AG09319 (cell line): ENCODE measurements at regions not wholly inside any gene's neighbourhood (a gene's known extent, or its start where the extent isn't known, plus 50 kb on each side); places are given as distances from the start of the nearest gene placed in this dataset.

Experiments
- DNase-seq: peaks from one replicate; pipeline ENCODE4 v3.0.0-alpha.2; 2010; ENCODE audit warnings: low read depth; ENCODE audit errors: extremely low read depth
- TF ChIP-seq, protein P1 (sequence below): IDR thresholded peaks from 2 replicates; pipeline ENCODE4 v1.5.1; 2011; ENCODE audit warnings: low read depth, mild to moderate bottlenecking, inconsistent platforms, low read length, moderate library complexity

- DNase-seq: no peak
- TF ChIP-seq, protein P1, sequence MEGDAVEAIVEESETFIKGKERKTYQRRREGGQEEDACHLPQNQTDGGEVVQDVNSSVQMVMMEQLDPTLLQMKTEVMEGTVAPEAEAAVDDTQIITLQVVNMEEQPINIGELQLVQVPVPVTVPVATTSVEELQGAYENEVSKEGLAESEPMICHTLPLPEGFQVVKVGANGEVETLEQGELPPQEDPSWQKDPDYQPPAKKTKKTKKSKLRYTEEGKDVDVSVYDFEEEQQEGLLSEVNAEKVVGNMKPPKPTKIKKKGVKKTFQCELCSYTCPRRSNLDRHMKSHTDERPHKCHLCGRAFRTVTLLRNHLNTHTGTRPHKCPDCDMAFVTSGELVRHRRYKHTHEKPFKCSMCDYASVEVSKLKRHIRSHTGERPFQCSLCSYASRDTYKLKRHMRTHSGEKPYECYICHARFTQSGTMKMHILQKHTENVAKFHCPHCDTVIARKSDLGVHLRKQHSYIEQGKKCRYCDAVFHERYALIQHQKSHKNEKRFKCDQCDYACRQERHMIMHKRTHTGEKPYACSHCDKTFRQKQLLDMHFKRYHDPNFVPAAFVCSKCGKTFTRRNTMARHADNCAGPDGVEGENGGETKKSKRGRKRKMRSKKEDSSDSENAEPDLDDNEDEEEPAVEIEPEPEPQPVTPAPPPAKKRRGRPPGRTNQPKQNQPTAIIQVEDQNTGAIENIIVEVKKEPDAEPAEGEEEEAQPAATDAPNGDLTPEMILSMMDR: no peak
Measured at GRCh38 chrX:25079020-25079419, 63.3 kb upstream of the ARX start.

GRCh38 chrX:25076941-25077500 lies 61.3 kb upstream of the ARX start:
- DNase-seq: no peak
- TF ChIP-seq, protein P1: no peak

GRCh38 chrX:25072247-25072646 lies 56.5 kb upstream of the ARX start:
- no peak for DNase-seq
- TF ChIP-seq, protein P1: no peak

GRCh38 chrX:25070038-25070437 lies 54.3 kb upstream of the ARX start:
- TF ChIP-seq, protein P1: no peak
- no peak for DNase-seq

DNA sequence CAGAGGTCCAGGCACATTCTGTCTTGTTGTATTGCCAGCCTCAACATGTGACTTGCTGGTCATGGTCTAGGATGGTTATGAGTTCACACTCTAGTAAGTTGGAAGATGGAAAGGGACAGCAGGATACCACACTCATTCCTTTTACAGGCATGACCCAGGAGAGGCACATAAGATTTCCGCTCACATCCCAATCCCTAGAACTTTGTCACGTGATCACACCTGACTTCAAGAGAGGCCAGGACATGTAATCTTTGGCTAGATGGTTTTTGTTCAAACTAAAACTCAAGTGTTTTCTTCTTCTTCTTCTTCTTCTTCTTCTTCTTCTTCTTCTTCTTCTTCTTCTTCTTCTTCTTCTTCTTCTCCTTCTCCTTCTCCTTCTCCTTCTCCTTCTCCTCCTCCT lies 53.4 kb upstream of the ARX start:
- TF ChIP-seq, protein P1: no peak
- DNase-seq: no peak

- no peak for DNase-seq
- TF ChIP-seq, protein P1: no peak
Measured at GRCh38 chrX:25068340-25068739, 52.6 kb upstream of the ARX start.

- DNase-seq: no peak
- TF ChIP-seq, protein P1: no peak
Measured at GRCh38 chrX:25067271-25068172, 51.8 kb upstream of the ARX start.
